Amniotic epithelial cell (primary cell): ENCODE measurements at regions not wholly inside any gene's neighbourhood (a gene's known extent, or its start where the extent isn't known, plus 50 kb on each side); places are given as distances from the start of the nearest gene placed in this dataset.

Source experiments
- DNase-seq: peaks from one replicate; pipeline ENCODE4 v3.0.0-alpha.2; 2010; ENCODE audit warnings: low read depth

GRCh38 chr1:60126723-60127122 lies 53.2 kb upstream of the C1orf87 start:
- DNase-seq, result no peak
